ENCODE measurements at regions not wholly inside any gene's neighbourhood (a gene's known extent, or its start where the extent isn't known, plus 50 kb on each side); places are given as distances from the start of the nearest gene placed in this dataset.

DNA sequence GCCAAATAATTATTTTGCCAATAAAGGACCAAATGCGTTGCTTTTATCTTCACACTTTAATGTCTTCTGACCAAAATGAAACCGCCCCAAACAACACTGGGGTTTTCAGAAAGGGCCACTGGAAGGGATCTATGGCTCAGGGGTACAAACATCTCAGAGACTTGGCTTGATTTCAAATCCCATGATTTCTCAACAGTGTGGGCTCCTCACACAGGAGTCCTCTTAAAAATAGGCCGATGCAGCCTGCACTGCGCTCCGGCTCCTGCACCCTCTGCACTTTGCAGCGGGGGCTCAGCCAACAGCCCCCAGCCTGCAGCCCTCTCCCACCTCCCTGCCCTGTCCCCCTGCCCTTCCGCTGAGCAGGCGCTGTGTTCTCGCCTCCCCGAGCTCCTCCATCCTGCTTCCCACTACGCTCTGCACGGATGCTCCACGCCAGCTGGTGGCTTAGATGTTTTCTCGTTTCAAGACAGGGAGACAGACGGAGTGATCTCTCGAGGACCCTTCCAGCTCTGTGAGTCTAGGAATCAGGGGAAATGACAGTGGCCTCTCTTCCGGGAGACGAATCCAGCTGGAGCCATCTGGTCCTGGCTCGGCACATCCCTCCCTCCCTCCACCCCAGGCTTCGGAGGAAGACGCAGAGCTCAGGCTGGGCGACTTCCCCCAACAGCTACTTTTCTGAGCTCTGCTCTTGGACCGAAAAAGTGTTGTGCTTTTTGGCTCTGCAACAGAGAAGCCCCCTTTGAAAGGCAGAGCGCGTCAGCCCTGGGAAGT, 71.4 kb downstream of the KCNF1 start:
- H3K9me3 ChIP-seq (replicated peaks; ENCODE audit: control insufficient read depth, insufficient read depth, low read length) = no peaks in the 10 kb centered on the region
- no peak for DNase-seq (ENCODE audit: low read depth, low spot score)
- intact Hi-C loops (cut with micrococcal nuclease) = no loop called here
- no peaks in the 10 kb centered on the region for H3K36me3 ChIP-seq (ENCODE audit: control insufficient read depth in 2 of 2, extremely low read depth in 1 of 2, insufficient read depth in 2 of 2, low read length in 2 of 2)
- ChIA-PET POLR2A (no interaction called here), CTCF (interaction anchor here (0.6 to 1.1 kb wide), 2 partner anchors 9 to 76 kb away, joined by 3 read pairs; no protein-coding TSS in a partner anchor)
- no peaks in the 10 kb centered on the region for H3K9me1 ChIP-seq (replicated peaks; ENCODE audit: control insufficient read depth, extremely low read depth, insufficient read depth, low read length)
- no peak overlapping the region for H2AFZ ChIP-seq (ENCODE audit: low read depth, low read length)
- H3K4me3 ChIP-seq (replicated peaks in 1 of 3; ENCODE audit: insufficient read depth in 1 of 3, low read depth in 1 of 3, low read length in 3 of 3) = no peak overlapping the region
- FAIRE-seq = no peak
- H3K27ac ChIP-seq (ENCODE audit: insufficient read depth, low read depth, low read length) = no peak overlapping the region
- H3K4me1 ChIP-seq (ENCODE audit: control insufficient read depth, extremely low read depth, insufficient read depth, low read length) = no peaks in the 10 kb centered on the region
- H3K79me2 ChIP-seq (ENCODE audit: control insufficient read depth, insufficient read depth, low read length) = no peaks in the 10 kb centered on the region
- no peaks in the 10 kb centered on the region for H4K20me1 ChIP-seq (replicated peaks; ENCODE audit: control insufficient read depth, extremely low read depth, insufficient read depth, low read length)
- no TSS peak for BruUV-seq (replicated peaks)
- peaks cover 0 to 3% of the 10 kb centered on the region in 2 experiments for H3K27me3 ChIP-seq (ENCODE audit: control insufficient read depth in 2 of 2, insufficient read depth in 2 of 2, low read length in 2 of 2)
- H3K4me2 ChIP-seq (ENCODE audit: insufficient read depth, low read length) = no peak overlapping the region
- dilution Hi-C loops (cut with MboI; ENCODE audit: extremely low pct_ligation_motif_present, low sequenced_read_pairs) = no loop called here
- TF ChIP-seq FOS (IDR thresholded peaks at IDR 0.05; ENCODE audit: borderline replicate concordance, insufficient read depth, low read length) = no peak
- TF ChIP-seq, protein P1, sequence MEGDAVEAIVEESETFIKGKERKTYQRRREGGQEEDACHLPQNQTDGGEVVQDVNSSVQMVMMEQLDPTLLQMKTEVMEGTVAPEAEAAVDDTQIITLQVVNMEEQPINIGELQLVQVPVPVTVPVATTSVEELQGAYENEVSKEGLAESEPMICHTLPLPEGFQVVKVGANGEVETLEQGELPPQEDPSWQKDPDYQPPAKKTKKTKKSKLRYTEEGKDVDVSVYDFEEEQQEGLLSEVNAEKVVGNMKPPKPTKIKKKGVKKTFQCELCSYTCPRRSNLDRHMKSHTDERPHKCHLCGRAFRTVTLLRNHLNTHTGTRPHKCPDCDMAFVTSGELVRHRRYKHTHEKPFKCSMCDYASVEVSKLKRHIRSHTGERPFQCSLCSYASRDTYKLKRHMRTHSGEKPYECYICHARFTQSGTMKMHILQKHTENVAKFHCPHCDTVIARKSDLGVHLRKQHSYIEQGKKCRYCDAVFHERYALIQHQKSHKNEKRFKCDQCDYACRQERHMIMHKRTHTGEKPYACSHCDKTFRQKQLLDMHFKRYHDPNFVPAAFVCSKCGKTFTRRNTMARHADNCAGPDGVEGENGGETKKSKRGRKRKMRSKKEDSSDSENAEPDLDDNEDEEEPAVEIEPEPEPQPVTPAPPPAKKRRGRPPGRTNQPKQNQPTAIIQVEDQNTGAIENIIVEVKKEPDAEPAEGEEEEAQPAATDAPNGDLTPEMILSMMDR (IDR thresholded peaks at IDR 0.05; ENCODE audit: extremely low read depth in 1 of 2, insufficient read depth in 1 of 2, low read depth in 1 of 2, low read length in 2 of 2) = no peak
- TF ChIP-seq POLR2AphosphoS5 (IDR thresholded peaks at IDR 0.05; ENCODE audit: insufficient read depth, low read depth, low read length) = no peak
- TF ChIP-seq EZH2 (IDR thresholded peaks at IDR 0.05; ENCODE audit: borderline replicate concordance, low read depth, low read length, severe bottlenecking) = no peak
- no peak overlapping the region for H3K9ac ChIP-seq (replicated peaks; ENCODE audit: extremely low read depth, insufficient read depth, low read length)

DNA sequence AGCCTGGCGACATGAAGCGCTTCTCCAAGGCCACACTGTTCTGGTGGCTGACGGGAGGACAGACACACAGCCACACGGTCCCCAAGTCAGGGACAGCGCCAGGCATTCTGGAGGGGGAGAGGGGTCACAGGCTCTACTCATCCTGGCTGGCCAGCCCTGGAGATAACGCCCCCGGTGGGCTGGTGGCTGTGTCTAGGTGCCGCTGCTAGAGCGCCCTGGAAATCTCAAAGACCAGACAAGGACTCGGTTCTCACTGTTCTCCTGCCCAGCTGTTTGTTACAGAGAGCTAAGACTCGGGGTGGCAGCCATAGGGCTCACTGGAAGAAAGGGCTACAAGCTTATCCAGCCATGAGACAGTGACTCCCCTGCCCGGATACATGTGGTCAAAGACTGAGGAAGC, 72.0 kb downstream of the KCNF1 start:
- ChIA-PET POLR2A (no interaction called here), CTCF (interaction anchor here (1.1 kb wide), 1 partner anchor 10 kb away, joined by 3 read pairs; no protein-coding TSS in a partner anchor)
- Histone ChIP-seq H4K20me1 (replicated peaks; ENCODE audit: control insufficient read depth, extremely low read depth, insufficient read depth, low read length) (no peaks in the 10 kb centered on the region), H3K9me3 (replicated peaks; ENCODE audit: control insufficient read depth, insufficient read depth, low read length) (no peaks in the 10 kb centered on the region), H3K9me1 (replicated peaks; ENCODE audit: control insufficient read depth, extremely low read depth, insufficient read depth, low read length) (no peaks in the 10 kb centered on the region), H3K27ac (ENCODE audit: insufficient read depth, low read depth, low read length) (no peak overlapping the region), H3K4me3 (replicated peaks in 1 of 3; ENCODE audit: insufficient read depth in 1 of 3, low read depth in 1 of 3, low read length in 3 of 3) (no peak overlapping the region), H3K4me2 (ENCODE audit: insufficient read depth, low read length) (no peak overlapping the region), H3K27me3 (ENCODE audit: control insufficient read depth in 2 of 2, insufficient read depth in 2 of 2, low read length in 2 of 2) (peaks cover 0 to 3% of the 10 kb centered on the region in 2 experiments), H3K79me2 (ENCODE audit: control insufficient read depth, insufficient read depth, low read length) (no peaks in the 10 kb centered on the region), H3K9ac (replicated peaks; ENCODE audit: extremely low read depth, insufficient read depth, low read length) (no peak overlapping the region), H3K4me1 (ENCODE audit: control insufficient read depth, extremely low read depth, insufficient read depth, low read length) (no peaks in the 10 kb centered on the region), H3K36me3 (ENCODE audit: control insufficient read depth in 2 of 2, extremely low read depth in 1 of 2, insufficient read depth in 2 of 2, low read length in 2 of 2) (no peaks in the 10 kb centered on the region), H2AFZ (ENCODE audit: low read depth, low read length) (no peak overlapping the region)
- no TSS peak for BruUV-seq (replicated peaks)
- dilution Hi-C loops (cut with MboI; ENCODE audit: extremely low pct_ligation_motif_present, low sequenced_read_pairs) = no loop called here
- FAIRE-seq (no peak), DNase-seq (ENCODE audit: low read depth, low spot score) (no peak)
- no peak for TF ChIP-seq POLR2AphosphoS5 (IDR thresholded peaks at IDR 0.05; ENCODE audit: insufficient read depth, low read depth, low read length)
- TF ChIP-seq JUN (IDR thresholded peaks at IDR 0.05; ENCODE audit: borderline replicate concordance, insufficient read depth, insufficient read length, low read depth) = no peak
- TF ChIP-seq, protein P2, sequence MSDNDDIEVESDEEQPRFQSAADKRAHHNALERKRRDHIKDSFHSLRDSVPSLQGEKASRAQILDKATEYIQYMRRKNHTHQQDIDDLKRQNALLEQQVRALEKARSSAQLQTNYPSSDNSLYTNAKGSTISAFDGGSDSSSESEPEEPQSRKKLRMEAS (IDR thresholded peaks at IDR 0.05; ENCODE audit: insufficient read depth, insufficient read length) = no peak
- TF ChIP-seq FOS (IDR thresholded peaks at IDR 0.05; ENCODE audit: borderline replicate concordance, insufficient read depth, low read length) = no peak
- TF ChIP-seq GATA2 (IDR thresholded peaks at IDR 0.05; ENCODE audit: insufficient read depth, insufficient read length, low read depth, low read length) = no peak
- TF ChIP-seq EZH2 (IDR thresholded peaks at IDR 0.05; ENCODE audit: borderline replicate concordance, low read depth, low read length, severe bottlenecking) = no peak
- intact Hi-C loops (cut with micrococcal nuclease) = no loop called here
